Thoracic aorta (tissue), 2 donors: ENCODE measurements at regions not wholly inside any gene's neighbourhood (a gene's known extent, or its start where the extent isn't known, plus 50 kb on each side); places are given as distances from the start of the nearest gene placed in this dataset.

Source experiments
- ATAC-seq: fragments of 150-250 bp; one replicate; pipeline ENCODE4 v1.8.0; 2017; ENCODE audit warnings: low read depth; ENCODE audit not compliant: insufficient number of reproducible peaks, low FRiP score
- DNase-seq: peaks from one replicate; pipeline ENCODE4 v3.0.0-alpha.2; 2020; ENCODE audit warnings: low spot score
- H3K27ac ChIP-seq, 2 donors: fragments of 200-600 bp; sonication (generic); 1 replicate in 1 of 2; 2 replicates in 1 of 2; pipeline ENCODE4 v1.5.1; 2016; ENCODE audit warnings: mild to moderate bottlenecking in 2 of 2, moderate library complexity in 2 of 2
- H3K27me3 ChIP-seq: fragments of 200-600 bp; sonication (generic); replicated peaks from 2 replicates; pipeline ENCODE4 v1.6.0; 2016; ENCODE audit warnings: mild to moderate bottlenecking; ENCODE audit not compliant: insufficient read depth
- H3K36me3 ChIP-seq: fragments of 200-600 bp; sonication (generic); one replicate; pipeline ENCODE4 v1.5.1; 2016
- H3K4me1 ChIP-seq, 2 donors: fragments of 200-600 bp; sonication (generic); 1 replicate in 1 of 2; 2 replicates in 1 of 2; pipeline versions ENCODE4 v1.5.1 to v1.6.0; 2016; ENCODE audit warnings: low read depth in 2 of 2, mild to moderate bottlenecking in 1 of 2; ENCODE audit not compliant: control insufficient read depth in 1 of 2
- H3K4me3 ChIP-seq: fragments of 200-600 bp; sonication (generic); 2 replicates; pipeline ENCODE4 v1.5.1; 2016; ENCODE audit warnings: mild to moderate bottlenecking
- H3K9me3 ChIP-seq: fragments of 200-600 bp; sonication (generic); 2 replicates; pipeline ENCODE4 v1.5.1; 2016
- TF ChIP-seq, protein P1 (sequence below): fragments of 200-600 bp; sonication (generic); IDR thresholded peaks from one replicate; pipeline ENCODE4 v1.5.1; 2019; ENCODE audit warnings: antibody characterized with exemption

DNA sequence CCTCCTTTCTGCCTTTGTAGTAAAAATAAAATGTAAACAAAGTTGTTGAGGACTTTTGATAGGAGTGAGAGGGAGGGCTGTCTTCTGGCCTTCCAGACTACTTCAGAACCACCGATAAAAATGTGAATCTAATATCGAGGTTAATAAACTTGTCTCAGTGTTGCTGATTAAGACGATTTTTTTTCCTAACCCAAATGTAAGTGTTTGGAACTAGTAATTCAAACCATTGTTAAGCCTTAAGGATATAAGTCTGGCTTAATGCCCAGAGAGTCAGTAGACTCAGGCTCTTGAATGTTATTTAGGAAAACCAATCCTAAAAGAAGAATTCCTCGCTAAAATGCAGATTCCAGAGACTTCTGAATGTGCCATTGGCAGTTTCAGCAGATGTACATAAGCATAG lies 356.9 kb downstream of the SIPA1L2 start:
- ATAC-seq = no peak
- no peak overlapping the region for H3K27ac ChIP-seq
- no peaks in the 10 kb centered on the region for H3K36me3 ChIP-seq

DNA sequence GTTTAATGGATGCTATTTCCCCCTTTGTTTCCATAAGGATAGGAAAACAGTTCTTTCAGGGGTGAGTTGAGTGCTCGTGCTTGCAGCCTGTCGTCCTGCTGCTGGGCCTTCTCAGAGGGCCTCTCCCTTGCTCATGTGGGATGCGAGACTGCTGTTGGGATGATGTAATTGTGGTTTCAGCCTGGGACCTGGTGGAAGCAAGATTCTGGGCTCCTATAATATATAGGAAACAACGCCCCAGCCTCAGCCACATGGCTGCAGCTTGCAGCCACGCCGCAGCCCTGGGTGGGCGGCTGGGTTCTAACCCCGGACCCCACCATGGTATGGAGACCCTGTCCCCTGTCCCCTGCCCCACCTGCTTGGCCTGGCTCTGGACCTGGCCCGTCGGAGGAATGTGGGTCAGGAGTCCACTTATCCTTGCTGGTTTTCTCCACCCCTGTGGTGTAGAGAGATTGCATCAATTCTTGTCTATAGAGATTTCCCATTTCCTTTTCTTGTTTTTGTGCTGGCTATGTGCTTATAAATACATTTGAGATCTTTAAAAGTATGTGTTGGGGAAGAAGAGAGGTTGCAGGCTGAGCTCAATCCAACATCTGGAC lies 357.8 kb downstream of the SIPA1L2 start:
- DNase-seq (no peak), ATAC-seq (no peak)
- no peaks in the 10 kb centered on the region for H3K36me3 ChIP-seq
- no peaks in the 10 kb centered on the region for H3K27me3 ChIP-seq
- H3K9me3 ChIP-seq = no peaks in the 10 kb centered on the region
- no peak overlapping the region for H3K4me3 ChIP-seq
- H3K4me1 ChIP-seq = no peaks in the 10 kb centered on the region
- TF ChIP-seq, protein P1, sequence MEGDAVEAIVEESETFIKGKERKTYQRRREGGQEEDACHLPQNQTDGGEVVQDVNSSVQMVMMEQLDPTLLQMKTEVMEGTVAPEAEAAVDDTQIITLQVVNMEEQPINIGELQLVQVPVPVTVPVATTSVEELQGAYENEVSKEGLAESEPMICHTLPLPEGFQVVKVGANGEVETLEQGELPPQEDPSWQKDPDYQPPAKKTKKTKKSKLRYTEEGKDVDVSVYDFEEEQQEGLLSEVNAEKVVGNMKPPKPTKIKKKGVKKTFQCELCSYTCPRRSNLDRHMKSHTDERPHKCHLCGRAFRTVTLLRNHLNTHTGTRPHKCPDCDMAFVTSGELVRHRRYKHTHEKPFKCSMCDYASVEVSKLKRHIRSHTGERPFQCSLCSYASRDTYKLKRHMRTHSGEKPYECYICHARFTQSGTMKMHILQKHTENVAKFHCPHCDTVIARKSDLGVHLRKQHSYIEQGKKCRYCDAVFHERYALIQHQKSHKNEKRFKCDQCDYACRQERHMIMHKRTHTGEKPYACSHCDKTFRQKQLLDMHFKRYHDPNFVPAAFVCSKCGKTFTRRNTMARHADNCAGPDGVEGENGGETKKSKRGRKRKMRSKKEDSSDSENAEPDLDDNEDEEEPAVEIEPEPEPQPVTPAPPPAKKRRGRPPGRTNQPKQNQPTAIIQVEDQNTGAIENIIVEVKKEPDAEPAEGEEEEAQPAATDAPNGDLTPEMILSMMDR = no peak
- no peak overlapping the region for H3K27ac ChIP-seq

More for the DNA sequence above, 356.9 kb downstream of the SIPA1L2 start:
- DNase-seq = no peak
- no peaks in the 10 kb centered on the region for H3K9me3 ChIP-seq
- no peaks in the 10 kb centered on the region for H3K4me1 ChIP-seq
- TF ChIP-seq, protein P1 = no peak
- H3K27me3 ChIP-seq = no peaks in the 10 kb centered on the region
- no peak overlapping the region for H3K4me3 ChIP-seq

DNA sequence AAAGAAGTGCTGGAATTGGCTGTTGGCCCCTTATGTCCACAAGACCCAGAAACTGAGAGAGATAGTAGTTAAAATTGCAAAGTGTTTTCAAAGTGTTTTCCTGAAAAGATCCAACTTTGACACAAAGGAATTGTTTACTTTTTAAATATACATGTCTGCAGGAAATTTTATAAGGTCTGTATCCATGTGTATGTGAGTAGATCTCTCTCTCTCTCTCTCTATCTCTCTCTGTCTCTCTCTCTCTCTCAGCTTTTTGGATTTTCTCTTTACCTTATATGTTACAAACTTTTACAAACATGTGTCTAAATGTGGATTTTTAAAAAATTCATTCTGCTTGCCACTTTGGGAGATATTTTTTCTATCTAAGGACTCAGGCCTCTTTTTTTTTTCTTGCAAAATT lies 358.6 kb downstream of the SIPA1L2 start:
- ATAC-seq = no peak
- Histone ChIP-seq H3K4me1 (no peaks in the 10 kb centered on the region), H3K36me3 (no peaks in the 10 kb centered on the region), H3K27me3 (no peaks in the 10 kb centered on the region), H3K4me3 (no peak overlapping the region), H3K9me3 (no peaks in the 10 kb centered on the region), H3K27ac (no peak overlapping the region)
- TF ChIP-seq, protein P1 = no peak
- DNase-seq = no peak

DNA sequence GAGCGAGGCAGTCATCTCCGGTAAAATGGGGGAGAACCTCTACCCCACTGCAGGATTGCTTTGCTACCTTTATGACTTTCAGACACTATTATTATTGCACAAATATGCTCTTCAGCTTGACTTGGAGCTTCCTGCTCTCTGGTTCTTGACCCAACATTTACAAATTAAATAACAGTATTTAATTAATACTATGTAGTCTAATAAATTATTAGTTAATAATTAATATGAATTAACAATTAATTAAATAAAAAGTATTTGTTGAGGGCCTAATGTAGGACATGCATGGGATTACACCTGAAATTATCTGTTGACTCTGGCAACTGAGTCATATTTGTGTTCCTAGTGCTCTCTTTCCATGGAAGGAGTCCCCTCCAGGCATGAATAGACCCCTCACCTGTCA lies 359.9 kb downstream of the SIPA1L2 start:
- Histone ChIP-seq H3K4me3 (no peak overlapping the region), H3K27me3 (no peaks in the 10 kb centered on the region), H3K9me3 (no peaks in the 10 kb centered on the region), H3K4me1 (no peaks in the 10 kb centered on the region), H3K36me3 (no peaks in the 10 kb centered on the region), H3K27ac (no peak overlapping the region)
- TF ChIP-seq, protein P1 = no peak
- ATAC-seq = no peak
- DNase-seq = no peak

DNA sequence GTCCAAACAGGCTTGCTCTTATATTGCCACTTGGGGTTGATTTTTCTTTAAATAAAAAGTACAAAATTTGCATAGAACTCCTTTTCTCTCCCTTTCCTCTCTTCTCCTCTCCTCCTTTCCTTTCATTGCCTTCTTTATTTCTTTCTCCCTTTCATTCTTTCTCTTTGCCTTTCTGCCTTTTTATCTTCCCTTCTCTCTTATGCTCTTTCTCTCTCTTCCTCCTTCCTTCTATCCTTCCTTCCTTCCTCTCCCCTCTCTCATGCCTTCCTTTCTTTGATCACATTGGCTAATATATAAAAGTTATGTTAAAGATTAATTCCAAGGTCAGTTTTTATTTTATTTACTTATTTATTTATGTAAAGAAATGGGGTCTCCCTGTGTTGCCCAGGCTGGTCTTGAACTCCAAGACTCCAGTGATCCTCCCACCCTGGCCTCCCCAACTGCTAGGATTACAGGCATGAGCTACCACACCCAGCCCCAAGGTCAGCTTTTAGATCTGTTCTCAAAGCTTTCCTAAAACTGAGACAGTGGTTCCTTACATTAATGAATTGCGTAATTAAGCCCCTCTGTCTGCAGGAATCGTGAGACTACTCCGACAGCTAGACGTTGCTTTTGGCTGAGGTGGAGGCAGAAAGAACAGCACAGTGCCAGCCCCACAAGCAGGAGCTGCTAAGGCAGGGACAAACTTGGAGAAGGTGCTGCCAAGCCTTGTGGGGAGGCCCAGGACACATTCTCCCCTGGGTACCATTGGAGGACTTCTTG lies 361.9 kb downstream of the SIPA1L2 start:
- no peak for DNase-seq

More for the DNA sequence above, 361.9 kb downstream of the SIPA1L2 start:
- Histone ChIP-seq H3K4me3 (no peak overlapping the region), H3K9me3 (no peaks in the 10 kb centered on the region), H3K4me1 (no peaks in the 10 kb centered on the region), H3K36me3 (no peaks in the 10 kb centered on the region), H3K27ac (no peak overlapping the region), H3K27me3 (no peaks in the 10 kb centered on the region)
- ATAC-seq = no peak
- TF ChIP-seq, protein P1 = no peak
